HUES48 (cell line): ENCODE measurements at regions not wholly inside any gene's neighbourhood (a gene's known extent, or its start where the extent isn't known, plus 50 kb on each side); places are given as distances from the start of the nearest gene placed in this dataset.
"Not testable (repeated sequence)": the region's sequence is repeated elsewhere in the genome, so short reads cannot be mapped to it uniquely, and the experiment has no call there.

Source experiments
- H3K27ac ChIP-seq: one replicate; pipeline ENCODE4 v1.7.0; 2013; ENCODE audit warnings: low read depth, low read length, inconsistent platforms
- H3K27me3 ChIP-seq: 2 replicates; pipeline ENCODE4 v1.6.1; 2013; ENCODE audit warnings: mild to moderate bottlenecking, low read length; ENCODE audit not compliant: control insufficient read depth, insufficient read depth
- H3K36me3 ChIP-seq: 2 replicates; pipeline ENCODE4 v1.6.1; 2013; ENCODE audit warnings: low read length; ENCODE audit not compliant: control insufficient read depth, insufficient read depth
- H3K4me1 ChIP-seq: 2 replicates; pipeline ENCODE4 v1.6.1; 2013; ENCODE audit warnings: mild to moderate bottlenecking, low read length; ENCODE audit not compliant: control insufficient read depth, insufficient read depth
- H3K4me3 ChIP-seq: 2 replicates; pipeline ENCODE4 v1.5.1; 2013; ENCODE audit warnings: mild to moderate bottlenecking, low read depth, low read length
- H3K9ac ChIP-seq: 2 replicates; pipeline ENCODE4 v1.6.1; 2013; ENCODE audit warnings: mild to moderate bottlenecking, low read depth, low read length, moderate library complexity
- H3K9me3 ChIP-seq: 2 replicates; pipeline ENCODE4 v1.6.1; 2013; ENCODE audit warnings: low read length; ENCODE audit not compliant: control insufficient read depth, insufficient read depth

DNA sequence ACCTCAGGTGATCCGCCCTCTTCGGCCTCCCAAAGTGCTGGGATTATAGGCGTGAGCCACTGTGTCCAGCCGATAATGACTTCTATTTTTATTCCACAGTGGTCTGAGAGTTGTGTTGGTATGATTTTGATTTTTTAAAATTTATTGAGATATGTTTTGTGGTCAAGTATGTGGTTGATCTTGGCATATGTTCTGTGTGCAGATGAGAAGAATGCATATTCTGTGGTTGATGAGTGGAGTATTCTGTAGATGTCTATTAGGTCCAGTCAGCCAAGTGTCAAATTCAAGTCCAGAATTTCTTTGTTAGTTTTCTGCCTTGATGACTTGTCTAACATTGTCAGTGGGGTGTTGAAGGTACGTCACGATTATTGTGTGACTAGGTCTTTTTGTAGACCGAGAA lies 338.2 kb upstream of the TARS1 start:
- Histone ChIP-seq H3K9me3 (peaks cover 46% of the 10 kb centered on the region), H3K9ac (no peak overlapping the region), H3K4me3 (no peak overlapping the region), H3K27me3 (no peaks in the 10 kb centered on the region), H3K4me1 (no peaks in the 10 kb centered on the region), H3K27ac (no peak overlapping the region), H3K36me3 (no peaks in the 10 kb centered on the region)

DNA sequence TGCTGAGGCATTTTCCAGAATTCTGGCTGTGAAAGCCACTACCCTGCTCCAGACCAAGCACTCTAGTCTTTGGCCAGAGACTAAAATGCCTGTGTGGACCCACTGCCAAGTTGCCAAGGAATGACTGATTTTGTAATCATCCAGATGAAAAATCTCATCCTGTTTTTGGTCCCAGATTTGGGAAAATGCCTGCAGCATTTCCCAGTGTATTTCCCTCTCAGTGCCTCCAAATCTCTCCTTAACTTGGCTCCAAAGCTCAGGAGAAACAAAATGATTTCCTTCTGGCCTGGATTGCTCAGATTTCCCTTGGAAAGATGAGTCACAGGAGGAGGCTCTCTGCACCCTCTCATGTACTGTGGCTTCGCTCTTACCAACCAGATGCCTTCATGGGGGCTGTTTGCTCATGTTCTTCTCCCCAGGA lies 335.2 kb upstream of the TARS1 start:
- Histone ChIP-seq H3K4me3 (no peak overlapping the region), H3K36me3 (no peaks in the 10 kb centered on the region), H3K9ac (no peak overlapping the region), H3K27ac (no peak overlapping the region), H3K9me3 (peaks cover 57% of the 10 kb centered on the region), H3K4me1 (no peaks in the 10 kb centered on the region), H3K27me3 (no peaks in the 10 kb centered on the region)

DNA sequence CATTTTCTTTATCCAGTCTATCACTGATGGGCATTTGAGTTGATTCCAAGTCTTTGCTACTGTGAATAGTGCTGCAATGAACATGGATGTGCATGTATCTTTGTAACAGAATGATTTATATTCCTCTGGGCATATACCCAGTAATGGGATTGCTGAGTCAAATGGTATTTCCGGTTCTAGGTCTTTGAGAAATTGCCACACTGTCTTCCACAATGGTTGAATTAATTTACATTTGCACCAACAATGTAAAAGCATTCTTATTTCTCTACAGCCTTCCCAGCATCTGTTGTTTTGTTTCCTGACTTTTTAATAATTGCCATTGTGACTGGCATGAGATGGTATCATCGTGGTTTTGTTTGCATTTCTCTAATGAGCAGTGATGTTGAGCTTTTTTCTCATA lies 330.3 kb upstream of the TARS1 start:
- not testable (repeated sequence) for H3K27me3 ChIP-seq, H3K36me3 ChIP-seq, H3K4me3 ChIP-seq, H3K9ac ChIP-seq, H3K4me1 ChIP-seq, H3K27ac ChIP-seq
- H3K9me3 ChIP-seq: peaks cover 30% of the 10 kb centered on the region

DNA sequence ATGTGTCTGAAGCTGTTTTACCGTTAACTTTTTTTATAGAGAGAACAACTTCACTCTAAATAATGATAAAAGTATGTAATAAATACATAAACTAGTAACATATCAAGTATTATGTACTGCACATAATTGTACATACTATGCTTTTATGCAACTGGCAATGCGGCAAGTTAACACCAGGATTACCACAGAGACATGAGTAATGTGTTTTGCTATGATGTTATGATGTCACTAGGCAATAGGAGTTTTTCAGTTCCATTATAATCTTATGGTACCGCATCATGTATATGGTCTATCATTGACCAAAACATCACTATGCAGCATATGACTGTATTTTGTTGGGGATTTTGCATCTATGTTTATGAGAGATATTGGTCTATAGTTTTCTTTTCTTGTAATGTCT lies 326.4 kb upstream of the TARS1 start:
- Histone ChIP-seq H3K9me3 (peaks cover 6% of the 10 kb centered on the region; the same call in 1 of the 2 replicates), H3K27ac (no peak overlapping the region), H3K4me3 (no peak overlapping the region), H3K36me3 (no peaks in the 10 kb centered on the region), H3K27me3 (no peaks in the 10 kb centered on the region), H3K4me1 (no peaks in the 10 kb centered on the region), H3K9ac (no peak overlapping the region)

DNA sequence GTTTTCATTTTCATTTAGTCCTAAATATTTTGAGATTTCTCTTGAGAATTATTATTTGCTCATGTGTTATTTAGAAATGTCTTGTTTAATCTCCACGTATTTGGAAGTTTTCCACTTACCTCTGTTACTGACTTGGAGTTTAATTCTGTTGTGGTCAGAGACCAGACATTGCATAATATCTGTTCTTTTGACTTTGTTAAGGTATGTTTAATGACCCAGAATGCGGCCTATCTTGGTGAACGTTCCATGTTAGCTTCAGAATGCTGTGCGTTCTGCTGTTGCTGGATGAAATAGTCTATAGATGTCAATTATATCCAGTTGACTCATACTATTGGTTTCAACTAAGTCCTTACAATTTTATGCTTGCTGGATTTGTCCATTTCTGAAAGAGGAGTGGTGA lies 325.3 kb upstream of the TARS1 start:
- Histone ChIP-seq H3K36me3 (no peaks in the 10 kb centered on the region), H3K9me3 (peaks cover 6% of the 10 kb centered on the region; the same call in 1 of the 2 replicates), H3K27ac (no peak overlapping the region), H3K9ac (no peak overlapping the region), H3K27me3 (no peaks in the 10 kb centered on the region), H3K4me1 (no peaks in the 10 kb centered on the region), H3K4me3 (no peak overlapping the region)

GRCh38 chr5:33118761-33119415 lies 321.9 kb upstream of the TARS1 start:
- no peaks in the 10 kb centered on the region for H3K4me1 ChIP-seq
- no peaks in the 10 kb centered on the region for H3K27me3 ChIP-seq
- H3K9ac ChIP-seq: no peak overlapping the region
- H3K36me3 ChIP-seq: no peaks in the 10 kb centered on the region
- no peak overlapping the region for H3K27ac ChIP-seq
- no peak overlapping the region for H3K4me3 ChIP-seq
- H3K9me3 ChIP-seq: no peaks in the 10 kb centered on the region

DNA sequence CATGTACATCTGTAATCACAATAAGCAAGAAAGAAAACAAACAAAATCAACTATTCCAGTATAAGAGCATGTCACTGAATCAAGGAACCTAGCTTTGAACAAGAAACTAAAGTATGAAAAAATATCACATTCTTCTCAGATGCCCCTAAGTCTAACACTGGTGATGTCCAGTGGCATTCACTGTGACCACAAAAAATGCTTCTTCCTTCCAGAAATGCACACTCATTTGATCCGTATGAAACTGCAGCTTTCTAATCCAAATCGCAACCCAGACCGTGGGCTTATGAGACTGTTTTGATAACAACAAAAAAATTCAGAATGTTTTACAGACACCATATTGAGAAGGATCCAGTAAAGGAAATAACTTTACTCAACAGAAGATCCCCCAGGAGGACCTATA lies 320.1 kb upstream of the TARS1 start:
- Histone ChIP-seq H3K27ac (no peak overlapping the region), H3K4me1 (no peaks in the 10 kb centered on the region), H3K4me3 (no peak overlapping the region), H3K9ac (no peak overlapping the region), H3K9me3 (no peaks in the 10 kb centered on the region), H3K36me3 (no peaks in the 10 kb centered on the region), H3K27me3 (no peaks in the 10 kb centered on the region)

GRCh38 chr5:33129309-33129708 lies 311.5 kb upstream of the TARS1 start:
- Histone ChIP-seq H3K27me3 (no peaks in the 10 kb centered on the region), H3K9me3 (peaks cover 13% of the 10 kb centered on the region), H3K27ac (no peak overlapping the region), H3K4me3 (no peak overlapping the region), H3K9ac (no peak overlapping the region), H3K4me1 (no peaks in the 10 kb centered on the region), H3K36me3 (no peaks in the 10 kb centered on the region)

- Histone ChIP-seq H3K36me3 (no peaks in the 10 kb centered on the region), H3K27me3 (no peaks in the 10 kb centered on the region), H3K27ac (no peak overlapping the region), H3K9ac (no peak overlapping the region), H3K4me3 (no peak overlapping the region), H3K4me1 (no peaks in the 10 kb centered on the region), H3K9me3 (peaks cover 14% of the 10 kb centered on the region)
Measured at GRCh38 chr5:33136785-33137184, 304.0 kb upstream of the TARS1 start.

- not testable (repeated sequence) for H3K9me3 ChIP-seq, H3K4me1 ChIP-seq, H3K27ac ChIP-seq, H3K36me3 ChIP-seq, H3K4me3 ChIP-seq, H3K27me3 ChIP-seq, H3K9ac ChIP-seq
Measured at GRCh38 chr5:33138145-33138544, 302.6 kb upstream of the TARS1 start.

- Histone ChIP-seq H3K27ac (no peak overlapping the region), H3K27me3 (no peaks in the 10 kb centered on the region), H3K9me3 (no peaks in the 10 kb centered on the region; the same call in 1 of the 2 replicates), H3K9ac (no peak overlapping the region), H3K4me3 (no peak overlapping the region), H3K36me3 (no peaks in the 10 kb centered on the region), H3K4me1 (no peaks in the 10 kb centered on the region)
Measured at GRCh38 chr5:33143405-33144123, 297.2 kb upstream of the TARS1 start.
